GM23338 (cell line): ENCODE measurements at regions not wholly inside any gene's neighbourhood (a gene's known extent, or its start where the extent isn't known, plus 50 kb on each side); places are given as distances from the start of the nearest gene placed in this dataset.
A peak's percentile ranks its signal among the peaks of the same experiment; 100 is the strongest.
"Not testable (repeated sequence)": the region's sequence is repeated elsewhere in the genome, so short reads cannot be mapped to it uniquely, and the experiment has no call there.

Experiments
- ATAC-seq: fragments of 200-7000 bp; cut with Tn5 transposase; 3 replicates; pipeline ENCODE4 v1.9.1; 2020
- DNase-seq: peaks from one replicate; pipeline ENCODE4 v3.0.0-alpha.2; 2015; ENCODE audit warnings: low spot score
- H2AFZ ChIP-seq: fragments of 200-600 bp; sonication (generic); 2 replicates; pipeline ENCODE4 v1.8.0; 2016; ENCODE audit warnings: antibody characterized with exemption, mild to moderate bottlenecking, moderate library complexity
- H3F3A ChIP-seq: fragments of 200-600 bp; sonication (generic); replicated peaks from 2 replicates; pipeline ENCODE4 v1.8.0; 2017; ENCODE audit warnings: antibody characterized with exemption, mixed run types, low read depth
- H3K27ac ChIP-seq: fragments of 200-600 bp; sonication (generic); 2 replicates; pipeline ENCODE4 v1.6.1; 2016; ENCODE audit warnings: low read depth
- H3K27me3 ChIP-seq: fragments of 200-600 bp; sonication (generic); 2 replicates; pipeline ENCODE4 v1.8.0; 2016; ENCODE audit warnings: mild to moderate bottlenecking, mixed run types, moderate library complexity; ENCODE audit not compliant: insufficient read depth
- H3K36me3 ChIP-seq: fragments of 200-600 bp; sonication (generic); 2 replicates; pipeline ENCODE4 v1.8.0; 2016; ENCODE audit warnings: mild to moderate bottlenecking; ENCODE audit not compliant: insufficient read depth
- H3K4me1 ChIP-seq: fragments of 200-600 bp; sonication (generic); 2 replicates; pipeline ENCODE4 v1.8.0; 2016; ENCODE audit warnings: mild to moderate bottlenecking, moderate library complexity; ENCODE audit not compliant: insufficient read depth
- H3K4me2 ChIP-seq: fragments of 200-600 bp; sonication (generic); 2 replicates; pipeline ENCODE4 v1.7.1; 2017; ENCODE audit warnings: mixed run types
- H3K4me3 ChIP-seq: fragments of 200-600 bp; sonication (generic); 2 replicates; pipeline ENCODE4 v1.6.1; 2016; ENCODE audit warnings: mixed run types
- H3K79me2 ChIP-seq: fragments of 200-600 bp; sonication (generic); replicated peaks from 2 replicates; pipeline ENCODE4 v1.8.0; 2017; ENCODE audit warnings: mild to moderate bottlenecking; ENCODE audit not compliant: insufficient read depth
- H3K9me2 ChIP-seq: fragments of 200-600 bp; sonication (generic); 2 replicates; pipeline ENCODE4 v1.8.0; 2017; ENCODE audit not compliant: insufficient read depth
- H4K20me1 ChIP-seq: fragments of 200-600 bp; sonication (generic); replicated peaks from 2 replicates; pipeline ENCODE4 v1.8.0; 2017; ENCODE audit warnings: mild to moderate bottlenecking; ENCODE audit not compliant: insufficient read depth
- H3K27ac Mint-ChIP-seq: 2 replicates; pipeline ENCODE4 v1.8.0; 2020; ENCODE audit warnings: inconsistent platforms, mild to moderate bottlenecking, moderate library complexity, mixed read lengths
- H3K27me3 Mint-ChIP-seq: 3 replicates; pipeline ENCODE4 v1.8.0; 2022; ENCODE audit warnings: low read depth, mild to moderate bottlenecking, moderate library complexity, mixed read lengths, inconsistent platforms; ENCODE audit not compliant: insufficient read depth, poor library complexity
- H3K36me3 Mint-ChIP-seq: 3 replicates; pipeline ENCODE4 v1.8.0; 2021; ENCODE audit warnings: low read depth, mild to moderate bottlenecking, inconsistent platforms, moderate library complexity, mixed read lengths
- H3K4me1 Mint-ChIP-seq: 3 replicates; pipeline ENCODE4 v1.8.0; 2020; ENCODE audit warnings: mild to moderate bottlenecking, inconsistent platforms, mixed read lengths
- H3K4me3 Mint-ChIP-seq: 3 replicates; pipeline ENCODE4 v1.8.0; 2021; ENCODE audit warnings: moderate library complexity, mild to moderate bottlenecking, inconsistent platforms, mixed read lengths
- H3K9me3 Mint-ChIP-seq: 3 replicates; pipeline ENCODE4 v1.8.0; 2020; ENCODE audit warnings: moderate library complexity, mild to moderate bottlenecking, inconsistent platforms, mixed read lengths
- ETS1 ChIP-seq: IDR thresholded peaks from 2 replicates; pipeline ENCODE4 v1.6.1; 2016; ENCODE audit warnings: antibody characterized with exemption
- EZH2 ChIP-seq: fragments of 200-600 bp; sonication (generic); IDR thresholded peaks from one replicate; pipeline ENCODE4 v1.8.0; 2017; ENCODE audit warnings: antibody characterized with exemption, mild to moderate bottlenecking, low read depth; ENCODE audit not compliant: unreplicated experiment
- EZH2phosphoT487 ChIP-seq: fragments of 200-600 bp; sonication (generic); IDR thresholded peaks from one replicate; pipeline ENCODE4 v1.8.1; 2018; ENCODE audit warnings: antibody characterized with exemption; ENCODE audit not compliant: unreplicated experiment
- JUNB ChIP-seq: IDR thresholded peaks from one replicate; pipeline ENCODE4 v1.6.1; 2016; ENCODE audit warnings: antibody characterized with exemption; ENCODE audit not compliant: unreplicated experiment
- NANOG ChIP-seq: IDR thresholded peaks from 2 replicates; pipeline ENCODE4 v1.6.1; 2016; ENCODE audit warnings: antibody characterized with exemption, borderline replicate concordance
- POLR2AphosphoS5 ChIP-seq: IDR thresholded peaks from 2 replicates; pipeline ENCODE4 v1.6.1; 2016; ENCODE audit warnings: antibody characterized with exemption, low read depth
- STAT1 ChIP-seq: IDR thresholded peaks from one replicate; pipeline ENCODE4 v1.6.1; 2016; ENCODE audit warnings: antibody characterized with exemption; ENCODE audit not compliant: unreplicated experiment
- ZNF331 ChIP-seq: fragments of 250-450 bp; sonication (Bioruptor Pico); IDR thresholded peaks from 2 replicates; pipeline ENCODE4 v1.5.0; 2020; ENCODE audit warnings: low read depth, mild to moderate bottlenecking, moderate library complexity

DNA sequence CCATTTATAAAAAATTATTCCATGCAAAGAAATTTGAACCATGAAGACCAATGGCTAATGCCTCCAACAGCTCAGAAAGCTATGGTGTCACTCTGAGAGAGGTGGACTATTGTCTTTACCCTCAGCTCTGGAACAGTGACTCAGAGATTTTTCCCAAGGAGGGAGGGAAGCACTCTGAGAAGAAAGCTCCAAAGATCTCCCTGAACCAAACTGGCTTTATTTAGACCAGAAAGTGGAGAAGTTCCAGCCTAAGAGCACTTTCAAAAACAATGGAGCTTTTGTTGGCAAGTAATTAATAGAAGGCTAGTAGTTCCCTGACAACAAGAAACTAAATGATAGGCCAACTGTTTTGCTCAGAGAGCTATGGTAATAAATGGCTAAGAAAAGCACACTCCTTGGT lies 599.9 kb upstream of the MDGA2 start:
- Histone ChIP-seq H3K79me2 (no peaks in the 10 kb centered on the region), H3F3A (no peaks in the 10 kb centered on the region), H3K27me3 (no peaks in the 10 kb centered on the region), H3K4me1 (peaks cover 25% of the 10 kb centered on the region), H4K20me1 (no peaks in the 10 kb centered on the region), H3K9me2 (no peaks in the 10 kb centered on the region), H3K27ac (no peak overlapping the region), H3K4me2 (no peak overlapping the region), H3K36me3 (no peaks in the 10 kb centered on the region), H3K4me3 (no peak overlapping the region), H2AFZ (no peak overlapping the region)
- H3K4me1 Mint-ChIP-seq, result peaks cover 36% of the 10 kb centered on the region
- peak; percentile 36; the same call in 1 of the 3 replicates for ATAC-seq
- H3K27ac Mint-ChIP-seq, result no peak overlapping the region
- H3K36me3 Mint-ChIP-seq, result no peaks in the 10 kb centered on the region; the same call in 2 of the 3 replicates
- DNase-seq, result no peak
- H3K9me3 Mint-ChIP-seq, result 0 out of 3 replicates have a peak, but pooled peaks cover 2% of the 10 kb centered on the region
- no peak for TF ChIP-seq EZH2
- H3K4me3 Mint-ChIP-seq, result no peak overlapping the region
- H3K27me3 Mint-ChIP-seq, result peaks cover 3% of the 10 kb centered on the region

GRCh38 chr14:48274826-48275225 lies 599.4 kb upstream of the MDGA2 start:
- Histone ChIP-seq H4K20me1 (no peaks in the 10 kb centered on the region), H3K79me2 (no peaks in the 10 kb centered on the region), H3K9me2 (no peaks in the 10 kb centered on the region), H3K4me2 (no peak overlapping the region), H3F3A (no peaks in the 10 kb centered on the region), H3K27me3 (no peaks in the 10 kb centered on the region), H3K4me1 (peaks cover 28% of the 10 kb centered on the region), H3K4me3 (no peak overlapping the region), H3K27ac (no peak overlapping the region), H3K36me3 (no peaks in the 10 kb centered on the region), H2AFZ (no peak overlapping the region)
- H3K36me3 Mint-ChIP-seq, result no peaks in the 10 kb centered on the region
- DNase-seq (no peak), ATAC-seq (no peak)
- H3K27ac Mint-ChIP-seq, result no peak overlapping the region
- peaks cover 3% of the 10 kb centered on the region for H3K27me3 Mint-ChIP-seq
- TF ChIP-seq NANOG, result no peak
- TF ChIP-seq ZNF331 (CRISPR knock-in tag), result no peak
- no peak for TF ChIP-seq EZH2phosphoT487
- TF ChIP-seq STAT1, result no peak
- TF ChIP-seq JUNB, result no peak
- TF ChIP-seq ETS1, result no peak
- no peak for TF ChIP-seq EZH2
- no peak for TF ChIP-seq POLR2AphosphoS5
- no peak overlapping the region for H3K4me3 Mint-ChIP-seq
- H3K9me3 Mint-ChIP-seq, result no peaks in the 10 kb centered on the region
- H3K4me1 Mint-ChIP-seq, result peaks cover 41% of the 10 kb centered on the region

GRCh38 chr14:48267926-48268325 lies 592.5 kb upstream of the MDGA2 start:
- Histone ChIP-seq H3K27ac (peak overlapping the region; percentile 78), H3K4me1 (peaks cover 21% of the 10 kb centered on the region), H3K4me3 (peak overlapping the region; percentile 48), H3K4me2 (peak overlapping the region; percentile 67), H3K79me2 (peaks cover 17% of the 10 kb centered on the region)
- not testable (repeated sequence) for H3K9me3 Mint-ChIP-seq, H2AFZ ChIP-seq, H3K27me3 ChIP-seq, H3K36me3 ChIP-seq, H3K27me3 Mint-ChIP-seq, H3K36me3 Mint-ChIP-seq, H4K20me1 ChIP-seq, H3F3A ChIP-seq, H3K9me2 ChIP-seq
- peak overlapping the region; percentile 65 for H3K4me3 Mint-ChIP-seq
- DNase-seq (peak; percentile 53), ATAC-seq (peak; percentile 32; the same call in 2 of the 3 replicates)
- H3K4me1 Mint-ChIP-seq, result peaks cover 15% of the 10 kb centered on the region
- H3K27ac Mint-ChIP-seq, result peak overlapping the region; percentile 60

- not testable (repeated sequence) for H4K20me1 ChIP-seq, H3K36me3 Mint-ChIP-seq, H3K27ac ChIP-seq, DNase-seq, H3K9me2 ChIP-seq, H3K9me3 Mint-ChIP-seq, H3K27me3 Mint-ChIP-seq, H3K27me3 ChIP-seq, H3F3A ChIP-seq, H2AFZ ChIP-seq, H3K36me3 ChIP-seq, ATAC-seq
- peak overlapping the region; percentile 67 for H3K4me2 ChIP-seq
- H3K4me1 ChIP-seq, result peaks cover 23% of the 10 kb centered on the region
- Mint-ChIP-seq H3K4me3 (peak overlapping the region; percentile 65), H3K4me1 (peaks cover 22% of the 10 kb centered on the region), H3K27ac (peak overlapping the region; percentile 34; the same call in 1 of the 2 replicates)
- peaks cover 17% of the 10 kb centered on the region for H3K79me2 ChIP-seq
- peak overlapping the region; percentile 48 for H3K4me3 ChIP-seq
These were observed 590.8 kb upstream of the MDGA2 start for GRCh38 chr14:48266201-48266600.
